RKO (cell line): ENCODE measurements at regions not wholly inside any gene's neighbourhood (a gene's known extent, or its start where the extent isn't known, plus 50 kb on each side); places are given as distances from the start of the nearest gene placed in this dataset.

Experiments
- DNase-seq: peaks from one replicate; pipeline ENCODE4 v3.0.0-alpha.2; 2016; ENCODE audit warnings: low spot score

- no peak for DNase-seq
These were observed 265.6 kb downstream of the NSG2 start for GRCh38 chr5:174311121-174311520.

GRCh38 chr5:174311531-174312269 is 266.2 kb downstream of the NSG2 start:
- DNase-seq, result peak; percentile 10

- DNase-seq, result no peak
These were observed 266.7 kb downstream of the NSG2 start for GRCh38 chr5:174312270-174312617.

- DNase-seq, result no peak
These were observed 267.1 kb downstream of the NSG2 start for GRCh38 chr5:174312641-174313040.

GRCh38 chr5:174313615-174314014 is 268.1 kb downstream of the NSG2 start:
- DNase-seq, result no peak

GRCh38 chr5:174314261-174314660 is 268.8 kb downstream of the NSG2 start:
- no peak for DNase-seq

GRCh38 chr5:174315471-174315870 is 270.0 kb downstream of the NSG2 start:
- DNase-seq, result no peak

GRCh38 chr5:174315871-174316270 is 270.4 kb downstream of the NSG2 start:
- DNase-seq, result no peak

- DNase-seq, result no peak
These were observed 270.8 kb downstream of the NSG2 start for GRCh38 chr5:174316326-174316725.

- peak; percentile 70 for DNase-seq
These were observed 271.9 kb downstream of the NSG2 start for GRCh38 chr5:174317256-174317894.

- no peak for DNase-seq
These were observed 273.1 kb downstream of the NSG2 start for GRCh38 chr5:174318578-174318977.

- DNase-seq, result no peak
These were observed 274.0 kb downstream of the NSG2 start for GRCh38 chr5:174319551-174319950.

GRCh38 chr5:174320051-174320450 is 274.5 kb downstream of the NSG2 start:
- DNase-seq, result no peak

- DNase-seq, result peak; percentile 70
These were observed 278.4 kb downstream of the NSG2 start for GRCh38 chr5:174323878-174324281.

GRCh38 chr5:174324680-174325079 is 279.2 kb downstream of the NSG2 start:
- no peak for DNase-seq

- DNase-seq, result no peak
These were observed 279.9 kb downstream of the NSG2 start for GRCh38 chr5:174325431-174325830.

GRCh38 chr5:174325961-174326360 is 280.5 kb downstream of the NSG2 start:
- no peak for DNase-seq

GRCh38 chr5:174326372-174326771 is 280.9 kb downstream of the NSG2 start:
- no peak for DNase-seq

GRCh38 chr5:174327317-174327864 is 281.9 kb downstream of the NSG2 start:
- DNase-seq, result peak; percentile 80

GRCh38 chr5:174327896-174328295 is 282.4 kb downstream of the NSG2 start:
- no peak for DNase-seq

GRCh38 chr5:174328631-174329299 is 283.3 kb downstream of the NSG2 start:
- no peak for DNase-seq

GRCh38 chr5:174329738-174330137 is 284.2 kb downstream of the NSG2 start:
- no peak for DNase-seq
